ENCODE measurements at regions not wholly inside any gene's neighbourhood (a gene's known extent, or its start where the extent isn't known, plus 50 kb on each side); places are given as distances from the start of the nearest gene placed in this dataset.
"Not testable (repeated sequence)": the region's sequence is repeated elsewhere in the genome, so short reads cannot be mapped to it uniquely, and the experiment has no call there.

DNA sequence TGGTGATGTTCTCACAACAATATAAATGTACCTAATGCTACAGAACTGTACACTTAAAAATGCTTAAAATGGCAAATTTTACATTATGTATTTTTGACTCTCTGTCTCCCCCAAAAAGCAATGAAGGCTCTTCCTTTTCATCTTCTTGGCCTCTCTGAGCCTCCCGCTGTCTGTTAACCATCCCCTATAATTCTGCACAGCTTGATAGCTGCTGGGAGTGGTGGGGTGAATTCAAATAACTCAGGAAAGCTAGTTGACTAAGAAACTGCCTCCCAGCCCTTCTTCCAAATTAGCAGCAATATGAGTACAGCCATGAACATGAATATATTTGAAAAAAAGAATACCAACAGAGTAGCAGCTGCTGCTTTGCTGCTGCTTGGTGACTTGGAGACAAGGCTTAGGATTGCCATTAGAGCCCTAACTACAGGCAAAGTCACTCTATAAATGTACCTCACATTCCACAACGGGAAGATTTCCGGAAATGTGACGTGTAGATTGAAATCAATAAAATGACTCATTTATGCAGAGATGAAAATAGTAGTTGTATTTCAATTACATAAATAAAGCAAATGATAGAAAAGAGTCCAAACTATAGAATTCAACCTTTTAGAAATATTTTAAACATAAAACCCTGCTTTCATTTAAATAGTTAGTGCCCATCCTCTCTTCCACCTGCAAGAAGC lies 200.1 kb upstream of the HEY2 start:
- no peak for DNase-seq

GRCh38 chr6:125550892-125551291 lies 198.5 kb upstream of the HEY2 start:
- no peak for DNase-seq

DNA sequence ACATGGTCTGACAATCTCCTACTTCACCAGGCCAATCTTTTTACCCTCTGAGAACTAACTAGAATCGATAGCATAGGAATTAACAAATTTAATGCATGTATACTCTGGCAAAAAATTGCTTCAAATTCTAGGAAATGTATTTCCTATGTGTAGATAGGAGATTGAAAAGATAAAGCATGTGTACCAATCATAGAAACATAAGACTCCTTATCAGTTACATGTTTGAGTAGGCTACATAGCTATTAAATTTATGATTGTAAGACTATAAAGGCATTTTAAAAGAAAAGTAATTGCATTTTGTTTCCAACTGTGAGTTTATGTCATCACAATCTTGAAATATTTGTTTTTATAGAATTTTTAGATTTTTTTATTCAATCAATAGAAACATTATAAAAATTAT lies 196.6 kb upstream of the HEY2 start:
- no peak for DNase-seq

DNA sequence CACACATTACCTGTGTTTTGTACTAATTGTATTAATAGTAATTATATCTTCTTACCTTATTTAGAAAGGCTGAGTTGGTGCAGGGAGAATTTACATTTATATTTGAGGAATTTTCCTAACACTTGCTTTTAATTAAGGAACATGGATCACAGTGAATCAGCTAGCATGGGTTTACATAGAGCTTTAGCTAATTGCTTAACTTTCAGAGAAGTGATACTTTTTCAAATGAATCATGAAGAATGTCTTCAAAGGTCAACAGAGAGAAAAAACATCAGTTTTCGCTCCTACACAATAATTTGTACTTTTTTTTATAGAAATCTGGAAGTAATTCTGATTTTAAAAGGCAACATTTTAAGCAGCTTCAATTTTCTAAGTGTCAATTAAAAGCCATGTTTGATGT lies 195.0 kb upstream of the HEY2 start:
- no peak for DNase-seq

GRCh38 chr6:125558241-125558843 lies 191.1 kb upstream of the HEY2 start:
- peak; percentile 30 for DNase-seq

GRCh38 chr6:125558907-125559306 lies 190.5 kb upstream of the HEY2 start:
- DNase-seq = no peak

GRCh38 chr6:125562156-125562555 lies 187.3 kb upstream of the HEY2 start:
- no peak for DNase-seq

- DNase-seq = no peak
Observed at GRCh38 chr6:125564941-125565340, 184.5 kb upstream of the HEY2 start.

DNA sequence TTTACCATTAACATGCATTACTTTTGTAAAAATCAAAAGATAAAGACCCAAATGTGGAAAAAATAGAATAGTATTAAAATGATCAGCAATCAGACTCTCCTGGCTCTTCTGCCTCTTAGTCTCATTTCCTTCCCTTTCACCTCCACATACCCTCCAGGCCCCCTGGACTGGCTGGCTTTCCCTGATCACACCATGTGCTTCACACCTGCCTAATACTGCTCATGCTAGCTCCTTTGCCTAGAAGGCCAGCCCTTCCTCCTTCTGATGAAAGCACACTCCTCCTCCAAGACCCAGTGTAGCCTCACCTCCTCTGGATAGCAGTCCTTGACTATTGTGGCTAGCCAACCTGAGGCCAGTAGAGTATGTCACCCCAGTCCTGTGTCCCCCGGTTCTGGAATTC lies 182.0 kb upstream of the HEY2 start:
- no peak for DNase-seq

DNA sequence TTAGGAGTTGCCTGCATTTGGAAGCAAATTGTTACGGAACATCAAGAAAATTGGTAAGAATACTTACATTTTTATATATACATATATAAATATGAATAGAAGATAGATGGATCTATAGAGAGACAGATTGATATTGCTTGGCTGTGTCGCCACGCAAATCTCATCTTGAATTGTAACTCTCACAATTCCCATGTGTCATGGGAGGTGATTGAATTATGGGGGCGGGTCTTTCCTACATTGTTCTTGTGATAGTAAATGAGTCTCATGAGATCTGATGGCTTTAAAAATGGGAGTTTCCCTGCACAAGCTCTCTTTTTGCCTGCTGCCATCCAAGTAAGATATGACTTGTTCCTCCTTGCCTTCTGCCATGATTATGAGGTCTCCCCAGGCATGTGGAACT lies 180.8 kb upstream of the HEY2 start:
- DNase-seq = no peak

- DNase-seq = no peak
Observed at GRCh38 chr6:125570526-125570925, 178.9 kb upstream of the HEY2 start.

GRCh38 chr6:125571207-125571755 lies 178.2 kb upstream of the HEY2 start:
- no peak for DNase-seq

DNA sequence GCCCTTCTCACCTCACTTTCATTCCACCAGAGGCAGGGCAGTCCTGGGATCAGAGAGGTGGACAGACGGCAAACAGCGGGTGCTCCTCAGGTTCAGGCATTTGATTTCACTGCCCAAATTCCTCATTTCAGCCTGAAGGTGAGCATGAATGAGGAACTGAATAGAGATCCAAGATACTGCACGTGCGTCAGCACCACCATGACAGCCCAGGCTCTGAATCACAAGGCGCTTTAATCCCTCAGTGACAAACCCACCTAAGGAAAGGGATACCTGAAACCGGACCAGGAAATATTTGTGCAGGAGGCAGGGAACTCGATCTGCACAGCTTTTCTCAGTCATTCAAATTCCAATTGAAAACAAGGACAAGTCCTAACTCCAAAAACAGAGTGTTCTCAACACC lies 174.8 kb upstream of the HEY2 start:
- no peak for DNase-seq

GRCh38 chr6:125577124-125577662 lies 172.2 kb upstream of the HEY2 start:
- DNase-seq = no peak

GRCh38 chr6:125584468-125584939 lies 164.9 kb upstream of the HEY2 start:
- DNase-seq = peak; percentile 74

DNA sequence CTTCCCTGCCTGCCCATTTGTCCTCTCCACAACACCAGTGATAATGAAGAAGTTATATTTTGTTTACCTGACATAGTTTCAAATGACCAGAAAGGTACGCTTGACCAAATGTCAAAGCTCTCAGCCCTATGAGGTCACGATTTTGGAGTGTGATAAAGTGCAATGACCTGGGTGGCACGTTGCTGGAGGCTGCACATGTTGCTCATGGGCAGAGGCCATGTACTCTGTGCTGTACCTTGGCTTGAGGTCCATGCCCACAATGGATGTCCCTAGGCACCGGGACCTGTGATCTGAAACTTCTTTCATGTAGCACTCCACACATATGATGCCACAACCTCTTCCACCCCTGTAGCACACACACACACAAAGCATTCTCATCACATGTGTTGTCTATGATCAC lies 164.0 kb upstream of the HEY2 start:
- DNase-seq = no peak

DNA sequence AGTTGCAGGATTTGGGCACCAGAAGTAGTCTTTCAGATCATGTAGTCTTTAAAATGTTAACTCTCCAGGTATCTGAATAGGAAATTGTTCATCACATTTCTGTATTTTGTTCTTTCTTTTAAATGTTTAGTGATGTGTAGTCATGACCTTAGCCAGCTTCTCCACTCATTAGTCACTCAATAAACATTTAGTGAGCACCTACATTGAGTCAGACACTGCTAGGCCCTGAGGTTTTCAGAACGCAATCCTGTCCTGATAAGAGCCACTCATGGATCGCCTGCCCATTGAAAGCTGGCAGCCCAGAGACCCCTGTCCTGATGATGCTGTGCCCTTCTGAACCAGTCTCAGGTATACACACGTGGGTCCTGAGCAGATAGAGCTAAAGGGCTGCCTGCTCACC lies 163.4 kb upstream of the HEY2 start:
- DNase-seq = no peak

DNA sequence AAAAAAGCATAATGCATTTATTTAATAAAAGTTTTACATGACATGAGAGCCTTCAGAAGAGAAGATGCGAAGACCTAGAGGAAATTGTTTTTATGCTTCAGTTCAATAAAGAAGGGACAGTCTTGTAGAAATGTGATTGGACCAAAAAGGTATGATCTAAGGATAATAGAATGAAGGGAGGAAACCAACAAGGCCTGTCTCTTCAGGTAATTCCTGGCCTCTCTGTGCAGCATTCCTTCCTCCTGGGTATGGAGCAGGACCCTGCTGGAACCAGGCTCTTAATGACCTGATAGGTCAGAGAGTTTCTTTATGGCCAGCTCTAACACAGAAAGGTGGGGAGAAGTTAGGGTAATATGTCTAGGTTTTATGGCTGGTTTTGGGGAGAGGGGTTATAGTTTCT lies 162.8 kb upstream of the HEY2 start:
- DNase-seq = no peak

GRCh38 chr6:125587666-125588632 lies 161.5 kb upstream of the HEY2 start:
- no peak for DNase-seq

DNA sequence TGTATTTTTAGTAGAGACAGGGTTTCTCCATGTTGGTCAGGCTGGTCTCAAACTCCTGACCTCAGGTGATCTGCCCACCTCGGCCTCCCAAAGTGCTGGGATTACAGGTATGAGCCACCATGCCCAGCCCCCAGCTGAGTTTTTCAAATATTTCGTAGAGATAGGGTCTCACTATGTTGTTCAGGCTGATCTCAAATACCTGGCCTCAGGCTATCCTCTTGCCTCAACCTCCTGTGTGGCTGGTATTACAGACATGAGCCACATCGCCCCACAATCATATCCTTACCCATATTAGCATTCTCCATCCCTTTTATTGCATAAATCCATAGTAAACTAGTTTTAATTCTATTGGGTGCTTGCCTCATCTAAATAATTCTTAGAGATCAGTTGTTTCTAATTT lies 157.6 kb upstream of the HEY2 start:
- not testable (repeated sequence) for DNase-seq

- no peak for DNase-seq
Observed at GRCh38 chr6:125593746-125594145, 155.7 kb upstream of the HEY2 start.

DNA sequence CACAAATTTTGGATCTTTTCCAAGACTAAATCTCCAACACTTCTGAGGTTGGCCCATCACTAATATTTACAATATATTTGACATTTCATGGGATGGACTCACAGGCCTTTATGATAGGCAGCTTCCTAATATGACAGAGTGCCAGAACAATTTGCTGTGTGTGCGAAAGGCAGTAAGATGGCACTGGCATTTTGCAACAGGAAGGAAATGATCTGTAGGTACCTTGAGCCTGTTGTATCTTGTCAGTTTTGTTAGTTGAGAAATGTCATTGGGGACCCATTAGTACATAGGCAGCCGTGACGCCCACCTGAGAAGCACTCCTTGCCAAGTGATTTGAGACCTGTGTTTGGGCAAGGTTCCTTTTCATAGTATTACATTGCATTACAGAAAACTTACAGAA lies 153.4 kb upstream of the HEY2 start:
- DNase-seq = no peak

Measured in eye (tissue), 1 donor.